ENCODE measurements at regions not wholly inside any gene's neighbourhood (a gene's known extent, or its start where the extent isn't known, plus 50 kb on each side); places are given as distances from the start of the nearest gene placed in this dataset.

DNA sequence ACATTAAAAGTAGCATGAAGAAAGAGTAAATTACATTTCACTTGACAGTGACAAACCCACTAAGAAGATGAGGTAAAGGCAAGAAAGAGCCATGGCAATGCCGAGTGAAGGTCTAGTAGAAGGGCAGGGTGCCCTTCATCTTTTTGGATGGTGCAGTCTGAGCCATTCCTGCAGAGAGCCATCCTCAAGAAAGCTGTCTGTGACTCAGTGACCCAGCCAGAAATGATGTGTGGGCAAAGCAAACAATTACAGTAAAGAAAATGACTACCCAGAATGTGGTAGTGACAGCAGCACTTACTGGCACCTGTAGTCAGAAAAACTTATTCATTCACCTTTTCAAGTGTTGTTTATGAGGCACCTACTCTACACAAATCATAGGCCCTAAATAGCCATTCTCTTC lies 281.7 kb downstream of the DUSP6 start:
- TF ChIP-seq POLR2A (IDR thresholded peaks at IDR 0.05): no peak
- TF ChIP-seq, protein P1, sequence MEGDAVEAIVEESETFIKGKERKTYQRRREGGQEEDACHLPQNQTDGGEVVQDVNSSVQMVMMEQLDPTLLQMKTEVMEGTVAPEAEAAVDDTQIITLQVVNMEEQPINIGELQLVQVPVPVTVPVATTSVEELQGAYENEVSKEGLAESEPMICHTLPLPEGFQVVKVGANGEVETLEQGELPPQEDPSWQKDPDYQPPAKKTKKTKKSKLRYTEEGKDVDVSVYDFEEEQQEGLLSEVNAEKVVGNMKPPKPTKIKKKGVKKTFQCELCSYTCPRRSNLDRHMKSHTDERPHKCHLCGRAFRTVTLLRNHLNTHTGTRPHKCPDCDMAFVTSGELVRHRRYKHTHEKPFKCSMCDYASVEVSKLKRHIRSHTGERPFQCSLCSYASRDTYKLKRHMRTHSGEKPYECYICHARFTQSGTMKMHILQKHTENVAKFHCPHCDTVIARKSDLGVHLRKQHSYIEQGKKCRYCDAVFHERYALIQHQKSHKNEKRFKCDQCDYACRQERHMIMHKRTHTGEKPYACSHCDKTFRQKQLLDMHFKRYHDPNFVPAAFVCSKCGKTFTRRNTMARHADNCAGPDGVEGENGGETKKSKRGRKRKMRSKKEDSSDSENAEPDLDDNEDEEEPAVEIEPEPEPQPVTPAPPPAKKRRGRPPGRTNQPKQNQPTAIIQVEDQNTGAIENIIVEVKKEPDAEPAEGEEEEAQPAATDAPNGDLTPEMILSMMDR (IDR thresholded peaks at IDR 0.05): no peak
